Neural cell (in vitro differentiated cells): ENCODE measurements at regions not wholly inside any gene's neighbourhood (a gene's known extent, or its start where the extent isn't known, plus 50 kb on each side); places are given as distances from the start of the nearest gene placed in this dataset.

Experiments used
- H2AFZ ChIP-seq: fragments of 200-600, 300-800 bp; sonication (generic), shearing (Covaris generic); 2 replicates; pipeline ENCODE4 v1.6.0; 2014; ENCODE audit warnings: low read depth, mild to moderate bottlenecking, antibody characterized with exemption, low read length, moderate library complexity
- H3F3A ChIP-seq: fragments of 200-600 bp; shearing (Covaris generic); 2 replicates; pipeline ENCODE4 v1.6.1; 2016; ENCODE audit warnings: mild to moderate bottlenecking, moderate library complexity, mixed read lengths, antibody characterized with exemption, low read length; ENCODE audit not compliant: insufficient read depth, poor library complexity, severe bottlenecking
- H3K27ac ChIP-seq: fragments of 200-600, 300-800 bp; sonication (generic), shearing (Covaris generic); 2 replicates; pipeline ENCODE4 v1.5.1; 2014; ENCODE audit warnings: mild to moderate bottlenecking, low read length, moderate library complexity
- H3K27me3 ChIP-seq: fragments of 300-800, 200-600 bp; sonication (generic), shearing (Covaris generic); 2 replicates; pipeline ENCODE4 v1.6.0; 2014; ENCODE audit warnings: mild to moderate bottlenecking, low read depth, low read length, moderate library complexity; ENCODE audit not compliant: insufficient read depth
- H3K36me3 ChIP-seq: fragments of 300-800, 200-600 bp; sonication (generic), shearing (Covaris generic); 2 replicates; pipeline ENCODE4 v1.5.1; 2014; ENCODE audit warnings: mild to moderate bottlenecking, antibody characterized with exemption, low read length, moderate library complexity; ENCODE audit not compliant: insufficient read depth
- H3K4me2 ChIP-seq: fragments of 300-800, 200-600 bp; sonication (generic), shearing (Covaris generic); 2 replicates; pipeline ENCODE4 v1.6.0; 2014; ENCODE audit warnings: mild to moderate bottlenecking, low read length
- H3K4me3 ChIP-seq: fragments of 300-800, 200-600 bp; sonication (generic), shearing (Covaris generic); 2 replicates; pipeline ENCODE4 v1.5.1; 2014; ENCODE audit warnings: mild to moderate bottlenecking, low read length, moderate library complexity
- H3K79me2 ChIP-seq: fragments of 200-600 bp; shearing (Covaris generic); replicated peaks from 2 replicates; pipeline ENCODE4 v1.6.0; 2014; ENCODE audit warnings: mild to moderate bottlenecking, low read length, moderate library complexity; ENCODE audit not compliant: insufficient read depth
- H3K9ac ChIP-seq: fragments of 300-800, 200-600 bp; sonication (generic), shearing (Covaris generic); 2 replicates; pipeline ENCODE4 v1.6.1; 2016; ENCODE audit warnings: mild to moderate bottlenecking, low read length, mixed read lengths
- H3K9me2 ChIP-seq: fragments of 200-600 bp; shearing (Covaris generic); 2 replicates; pipeline ENCODE4 v1.6.1; 2016; ENCODE audit warnings: mild to moderate bottlenecking, low read length, mixed read lengths; ENCODE audit not compliant: insufficient read depth
- H3K9me3 ChIP-seq: fragments of 200-600, 300-800 bp; sonication (generic), shearing (Covaris generic); 2 replicates; pipeline ENCODE4 v1.6.1; 2016; ENCODE audit warnings: mild to moderate bottlenecking, mixed run types, low read length, moderate library complexity, mixed read lengths
- H4K20me1 ChIP-seq: fragments of 200-600 bp; shearing (Covaris generic); 2 replicates; pipeline ENCODE4 v1.6.1; 2016; ENCODE audit warnings: mild to moderate bottlenecking, mixed run types; ENCODE audit not compliant: insufficient read depth
- EP300 ChIP-seq: fragments of 450-650 bp; conservative IDR thresholded peaks from 2 replicates; pipeline ENCODE4 v1.6.1; 2014; ENCODE audit warnings: antibody characterized with exemption, mild to moderate bottlenecking, moderate library complexity; ENCODE audit not compliant: poor library complexity, severe bottlenecking
- EZH2 ChIP-seq: fragments of 200-600, 300-800 bp; shearing (Covaris generic), sonication (generic); IDR thresholded peaks from 2 replicates; pipeline ENCODE4 v1.6.1; 2014; ENCODE audit warnings: antibody characterized with exemption, low read length, borderline replicate concordance, mild to moderate bottlenecking; ENCODE audit not compliant: insufficient read depth, poor library complexity, severe bottlenecking
- MXI1 ChIP-seq: fragments of 450-650 bp; conservative IDR thresholded peaks from 2 replicates; pipeline ENCODE4 v1.6.1; 2014; ENCODE audit warnings: antibody characterized with exemption, mild to moderate bottlenecking; ENCODE audit not compliant: poor library complexity, severe bottlenecking
- POLR2AphosphoS5 ChIP-seq: IDR thresholded peaks from 2 replicates; pipeline ENCODE4 v1.6.1; 2012
- RAD21 ChIP-seq: fragments of 450-650 bp; conservative IDR thresholded peaks from 2 replicates; pipeline ENCODE4 v1.6.1; 2014; ENCODE audit warnings: antibody characterized with exemption, mild to moderate bottlenecking, moderate library complexity
- REST ChIP-seq: IDR thresholded peaks from 2 replicates; pipeline ENCODE4 v1.6.1; 2012; ENCODE audit warnings: borderline replicate concordance
- SMC3 ChIP-seq: fragments of 450-650 bp; conservative IDR thresholded peaks from 2 replicates; pipeline ENCODE4 v1.6.1; 2014; ENCODE audit warnings: antibody characterized with exemption, mild to moderate bottlenecking, moderate library complexity; ENCODE audit not compliant: poor library complexity
- TAF1 ChIP-seq: IDR thresholded peaks from 2 replicates; pipeline ENCODE4 v1.6.1; 2012; ENCODE audit warnings: low read depth
- TF ChIP-seq, protein P1 (sequence below): fragments of 450-650 bp; IDR thresholded peaks from 2 replicates; pipeline ENCODE4 v1.5.1; 2014; ENCODE audit warnings: antibody characterized with exemption, mild to moderate bottlenecking, moderate library complexity; ENCODE audit not compliant: poor library complexity, severe bottlenecking

DNA sequence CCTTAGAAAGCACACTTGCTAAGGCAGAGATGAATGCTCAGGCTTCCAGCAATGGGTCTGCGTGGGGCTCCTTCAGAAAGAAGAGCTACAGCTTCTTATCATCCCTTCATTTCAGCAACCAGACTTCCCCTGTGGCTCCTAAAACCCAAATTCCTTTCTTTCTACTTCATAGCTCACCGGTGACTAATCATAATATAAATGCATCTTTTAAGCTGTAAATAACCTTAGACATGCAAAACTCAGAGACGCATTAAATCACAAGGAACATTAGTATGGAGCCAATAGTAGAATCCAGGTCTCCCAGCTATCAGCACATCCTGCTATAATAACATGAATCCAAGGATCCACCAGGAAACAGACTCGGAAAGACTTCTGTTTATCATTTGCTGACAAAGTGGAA is 375.6 kb downstream of the COG6 start:
- no peaks in the 10 kb centered on the region for H3K79me2 ChIP-seq
- no peak overlapping the region for H3K9ac ChIP-seq
- no peaks in the 10 kb centered on the region for H3K27me3 ChIP-seq
- H3K27ac ChIP-seq = no peak overlapping the region
- H3K9me3 ChIP-seq = no peaks in the 10 kb centered on the region
- H3K36me3 ChIP-seq = no peaks in the 10 kb centered on the region
- no peak overlapping the region for H3K4me3 ChIP-seq
- H3F3A ChIP-seq = no peaks in the 10 kb centered on the region
- H2AFZ ChIP-seq = no peak overlapping the region
- H4K20me1 ChIP-seq = no peaks in the 10 kb centered on the region
- H3K4me2 ChIP-seq = no peak overlapping the region
- TF ChIP-seq RAD21 (no peak), POLR2AphosphoS5 (no peak), TAF1 (no peak), MXI1 (no peak), EP300 (no peak), EZH2 (no peak)
- TF ChIP-seq, protein P1, sequence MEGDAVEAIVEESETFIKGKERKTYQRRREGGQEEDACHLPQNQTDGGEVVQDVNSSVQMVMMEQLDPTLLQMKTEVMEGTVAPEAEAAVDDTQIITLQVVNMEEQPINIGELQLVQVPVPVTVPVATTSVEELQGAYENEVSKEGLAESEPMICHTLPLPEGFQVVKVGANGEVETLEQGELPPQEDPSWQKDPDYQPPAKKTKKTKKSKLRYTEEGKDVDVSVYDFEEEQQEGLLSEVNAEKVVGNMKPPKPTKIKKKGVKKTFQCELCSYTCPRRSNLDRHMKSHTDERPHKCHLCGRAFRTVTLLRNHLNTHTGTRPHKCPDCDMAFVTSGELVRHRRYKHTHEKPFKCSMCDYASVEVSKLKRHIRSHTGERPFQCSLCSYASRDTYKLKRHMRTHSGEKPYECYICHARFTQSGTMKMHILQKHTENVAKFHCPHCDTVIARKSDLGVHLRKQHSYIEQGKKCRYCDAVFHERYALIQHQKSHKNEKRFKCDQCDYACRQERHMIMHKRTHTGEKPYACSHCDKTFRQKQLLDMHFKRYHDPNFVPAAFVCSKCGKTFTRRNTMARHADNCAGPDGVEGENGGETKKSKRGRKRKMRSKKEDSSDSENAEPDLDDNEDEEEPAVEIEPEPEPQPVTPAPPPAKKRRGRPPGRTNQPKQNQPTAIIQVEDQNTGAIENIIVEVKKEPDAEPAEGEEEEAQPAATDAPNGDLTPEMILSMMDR = no peak
- no peaks in the 10 kb centered on the region for H3K9me2 ChIP-seq

- Histone ChIP-seq H4K20me1 (no peaks in the 10 kb centered on the region), H3K4me3 (no peak overlapping the region), H3K27me3 (no peaks in the 10 kb centered on the region), H3K79me2 (no peaks in the 10 kb centered on the region), H3K9ac (no peak overlapping the region), H3K4me2 (no peak overlapping the region), H3K36me3 (no peaks in the 10 kb centered on the region), H2AFZ (no peak overlapping the region), H3K9me2 (no peaks in the 10 kb centered on the region), H3F3A (no peaks in the 10 kb centered on the region), H3K9me3 (no peaks in the 10 kb centered on the region), H3K27ac (no peak overlapping the region)
- TF ChIP-seq TAF1 (no peak), EZH2 (no peak)
Observed at GRCh38 chr13:40039061-40039460, 383.6 kb downstream of the COG6 start.

- Histone ChIP-seq H3K9ac (no peak overlapping the region), H3K27ac (no peak overlapping the region), H3F3A (no peaks in the 10 kb centered on the region), H3K9me3 (no peaks in the 10 kb centered on the region), H3K27me3 (no peaks in the 10 kb centered on the region), H3K36me3 (no peaks in the 10 kb centered on the region), H3K79me2 (no peaks in the 10 kb centered on the region), H3K9me2 (no peaks in the 10 kb centered on the region), H3K4me2 (no peak overlapping the region), H3K4me3 (no peak overlapping the region), H2AFZ (no peak overlapping the region), H4K20me1 (no peaks in the 10 kb centered on the region)
- TF ChIP-seq POLR2AphosphoS5 (no peak), REST (no peak), TAF1 (no peak), EP300 (no peak), EZH2 (no peak), SMC3 (no peak), RAD21 (no peak), MXI1 (no peak)
- TF ChIP-seq, protein P1 = no peak
Observed at GRCh38 chr13:40042991-40043390, 387.5 kb downstream of the COG6 start.
